ENCODE measurements at regions not wholly inside any gene's neighbourhood (a gene's known extent, or its start where the extent isn't known, plus 50 kb on each side); places are given as distances from the start of the nearest gene placed in this dataset.

DNA sequence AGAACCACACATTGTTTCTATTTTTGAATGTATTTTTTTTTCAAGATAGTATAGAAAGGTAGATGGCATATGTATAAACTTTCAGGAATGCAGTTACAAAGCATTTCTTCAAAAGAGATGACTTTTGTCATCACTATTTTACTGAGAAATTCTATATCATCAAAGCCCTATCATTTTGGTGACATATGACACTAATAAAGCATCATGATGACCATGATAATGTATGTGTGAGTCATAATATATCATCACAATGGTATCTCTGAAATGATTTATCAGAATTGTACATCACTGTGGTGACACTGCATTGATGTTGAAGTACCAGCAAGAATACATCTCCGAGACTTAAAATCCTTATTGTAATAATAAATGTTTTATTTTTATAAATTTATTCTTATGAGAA, 1740.8 kb downstream of the PCDH7 start:
- no peak overlapping the region for H3K4me2 ChIP-seq (ENCODE audit: insufficient read depth, insufficient read length, low read length)
- no peaks in the 10 kb centered on the region for H3K4me1 ChIP-seq (ENCODE audit: insufficient read depth, low read length)
- H3K27me3 ChIP-seq (ENCODE audit: insufficient read depth, low read length) = no peaks in the 10 kb centered on the region
- H3K36me3 Mint-ChIP-seq (ENCODE audit: insufficient read depth in 1 of 3, low read depth in 3 of 3) = peaks cover 0 to 5% (median 0%) of the 10 kb centered on the region in 3 experiments; a peak in 1 of 7 replicates
- H4K20me1 ChIP-seq (ENCODE audit: control insufficient read depth, insufficient read depth, insufficient read length) = no peaks in the 10 kb centered on the region
- TF ChIP-seq, protein P1, sequence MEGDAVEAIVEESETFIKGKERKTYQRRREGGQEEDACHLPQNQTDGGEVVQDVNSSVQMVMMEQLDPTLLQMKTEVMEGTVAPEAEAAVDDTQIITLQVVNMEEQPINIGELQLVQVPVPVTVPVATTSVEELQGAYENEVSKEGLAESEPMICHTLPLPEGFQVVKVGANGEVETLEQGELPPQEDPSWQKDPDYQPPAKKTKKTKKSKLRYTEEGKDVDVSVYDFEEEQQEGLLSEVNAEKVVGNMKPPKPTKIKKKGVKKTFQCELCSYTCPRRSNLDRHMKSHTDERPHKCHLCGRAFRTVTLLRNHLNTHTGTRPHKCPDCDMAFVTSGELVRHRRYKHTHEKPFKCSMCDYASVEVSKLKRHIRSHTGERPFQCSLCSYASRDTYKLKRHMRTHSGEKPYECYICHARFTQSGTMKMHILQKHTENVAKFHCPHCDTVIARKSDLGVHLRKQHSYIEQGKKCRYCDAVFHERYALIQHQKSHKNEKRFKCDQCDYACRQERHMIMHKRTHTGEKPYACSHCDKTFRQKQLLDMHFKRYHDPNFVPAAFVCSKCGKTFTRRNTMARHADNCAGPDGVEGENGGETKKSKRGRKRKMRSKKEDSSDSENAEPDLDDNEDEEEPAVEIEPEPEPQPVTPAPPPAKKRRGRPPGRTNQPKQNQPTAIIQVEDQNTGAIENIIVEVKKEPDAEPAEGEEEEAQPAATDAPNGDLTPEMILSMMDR (conservative IDR thresholded peaks at IDR 0.05) = no peak
- no peak overlapping the region for H2BK20ac ChIP-seq (ENCODE audit: low read depth, low read length, poor library complexity, severe bottlenecking)
- no peak overlapping the region for H2BK5ac ChIP-seq (ENCODE audit: insufficient read length, low read length)
- H2BK12ac ChIP-seq (ENCODE audit: insufficient read length, low read depth, low read length) = no peak overlapping the region
- no peak overlapping the region for H3K4ac ChIP-seq (ENCODE audit: low read depth, low read length)
- H2BK120ac ChIP-seq (ENCODE audit: low read depth, low read length, poor library complexity, severe bottlenecking) = no peak overlapping the region
- H3T11ph ChIP-seq (ENCODE audit: low read length) = no peak overlapping the region
- H3K79me1 ChIP-seq (ENCODE audit: insufficient read depth, low read depth, low read length, poor library complexity, severe bottlenecking) = no peaks in the 10 kb centered on the region
- WGBS (ENCODE audit: extremely low coverage, insufficient read length, low lambda C conversion rate) = no CpG with 5 or more reads among the region's 1 CpG
- no peak overlapping the region for H4K91ac ChIP-seq (ENCODE audit: insufficient read length, low read depth, low read length)
- no peaks in the 10 kb centered on the region for H3K4me1 Mint-ChIP-seq
- H4K8ac ChIP-seq (replicated peaks; ENCODE audit: insufficient read length, low read depth, low read length) = no peak overlapping the region
- no peak overlapping the region for H3K56ac ChIP-seq (ENCODE audit: insufficient read length, low read depth, low read length)
- H2AK5ac ChIP-seq (ENCODE audit: insufficient read length, low read length) = no peak overlapping the region
- H3K27me3 Mint-ChIP-seq (ENCODE audit: low read depth) = no peaks in the 10 kb centered on the region
- H4K5ac ChIP-seq (ENCODE audit: insufficient read length, low read depth, low read length) = no peak overlapping the region
- H3K9ac ChIP-seq (ENCODE audit: extremely low read depth, insufficient read length, low read length) = no peak overlapping the region
- no peak overlapping the region for H3K4me3 Mint-ChIP-seq
- H3K23ac ChIP-seq (ENCODE audit: insufficient read length, low read depth, low read length) = no peak overlapping the region
- no peak for DNase-seq
- no peaks in the 10 kb centered on the region for H3K79me2 ChIP-seq (ENCODE audit: insufficient read depth, low read length)
- no peaks in the 10 kb centered on the region for H3K9me3 ChIP-seq (ENCODE audit: control insufficient read depth, low read depth, low read length)
- H3K14ac ChIP-seq (ENCODE audit: insufficient read depth, low read length) = no peak overlapping the region
- H3K27ac ChIP-seq (ENCODE audit: insufficient read length, low read depth, low read length) = no peak overlapping the region
- H3K27ac Mint-ChIP-seq = no peak overlapping the region
- H3K23me2 ChIP-seq (ENCODE audit: insufficient read length, low read depth, low read length, poor library complexity, severe bottlenecking) = no peaks in the 10 kb centered on the region
- H2BK15ac ChIP-seq (ENCODE audit: low read depth, low read length) = no peak overlapping the region
- H3K9me3 Mint-ChIP-seq = peaks cover 0 to 7% of the 10 kb centered on the region in 2 experiments; a peak in 2 of 5 replicates
- no peak overlapping the region for H3K18ac ChIP-seq (ENCODE audit: insufficient read length, low read depth, low read length)
- H2AFZ ChIP-seq (ENCODE audit: low read length) = no peak overlapping the region

Data from H9 (cell line).